Esophagus muscularis mucosa (tissue), 3 donors: ENCODE measurements at regions not wholly inside any gene's neighbourhood (a gene's known extent, or its start where the extent isn't known, plus 50 kb on each side); places are given as distances from the start of the nearest gene placed in this dataset.

Experiments used
- POLR2A ChIP-seq: fragments of 450-650 bp; IDR thresholded peaks from one replicate; pipeline ENCODE4 v1.6.1; 2017; ENCODE audit warnings: antibody characterized with exemption, moderate library complexity, mild to moderate bottlenecking, low read depth
- POLR2AphosphoS5 ChIP-seq, 2 donors: sonication (generic); formaldehyde crosslinking; IDR thresholded peaks; one replicate each; pipeline ENCODE4 v1.6.1; 2017; ENCODE audit warnings: antibody characterized with exemption in 2 of 2
- TF ChIP-seq, protein P1 (sequence below), 3 experiments: fragments of 200-600 bp in 2 of 3; fragments of 450-650 bp in 1 of 3; sonication (generic) in 2 of 3; IDR thresholded peaks; one replicate each; pipeline ENCODE4 v1.5.1; 2017 to 2019; ENCODE audit warnings: antibody characterized with exemption in 3 of 3, mild to moderate bottlenecking in 2 of 3, moderate library complexity in 1 of 3

DNA sequence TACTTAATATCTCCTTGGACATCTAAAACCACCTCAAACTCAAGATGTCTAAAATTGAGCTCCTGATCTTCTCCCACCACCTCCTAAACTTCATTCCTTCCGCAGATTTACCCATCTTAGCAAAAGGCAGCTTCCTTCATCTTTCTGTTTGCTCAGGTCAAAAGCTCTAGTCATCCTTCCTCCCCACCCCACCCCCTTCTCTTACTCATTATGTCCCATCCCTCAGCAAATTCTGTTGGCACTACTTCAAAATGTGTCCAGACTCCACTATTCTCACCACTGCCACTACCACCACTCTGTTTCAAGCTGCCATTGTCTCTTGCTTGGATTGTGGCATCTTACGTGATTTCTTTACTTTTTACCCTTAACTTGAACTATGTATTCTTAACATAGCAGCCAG is 59.2 kb upstream of the ZDHHC17 start:
- TF ChIP-seq, protein P1, sequence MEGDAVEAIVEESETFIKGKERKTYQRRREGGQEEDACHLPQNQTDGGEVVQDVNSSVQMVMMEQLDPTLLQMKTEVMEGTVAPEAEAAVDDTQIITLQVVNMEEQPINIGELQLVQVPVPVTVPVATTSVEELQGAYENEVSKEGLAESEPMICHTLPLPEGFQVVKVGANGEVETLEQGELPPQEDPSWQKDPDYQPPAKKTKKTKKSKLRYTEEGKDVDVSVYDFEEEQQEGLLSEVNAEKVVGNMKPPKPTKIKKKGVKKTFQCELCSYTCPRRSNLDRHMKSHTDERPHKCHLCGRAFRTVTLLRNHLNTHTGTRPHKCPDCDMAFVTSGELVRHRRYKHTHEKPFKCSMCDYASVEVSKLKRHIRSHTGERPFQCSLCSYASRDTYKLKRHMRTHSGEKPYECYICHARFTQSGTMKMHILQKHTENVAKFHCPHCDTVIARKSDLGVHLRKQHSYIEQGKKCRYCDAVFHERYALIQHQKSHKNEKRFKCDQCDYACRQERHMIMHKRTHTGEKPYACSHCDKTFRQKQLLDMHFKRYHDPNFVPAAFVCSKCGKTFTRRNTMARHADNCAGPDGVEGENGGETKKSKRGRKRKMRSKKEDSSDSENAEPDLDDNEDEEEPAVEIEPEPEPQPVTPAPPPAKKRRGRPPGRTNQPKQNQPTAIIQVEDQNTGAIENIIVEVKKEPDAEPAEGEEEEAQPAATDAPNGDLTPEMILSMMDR (IDR thresholded peaks at IDR 0.05) = no peak
- TF ChIP-seq POLR2AphosphoS5 (IDR thresholded peaks at IDR 0.05) (no peak), POLR2A (no peak)
